Central memory CD4-positive, alpha-beta T cell (primary cell): ENCODE measurements at regions not wholly inside any gene's neighbourhood (a gene's known extent, or its start where the extent isn't known, plus 50 kb on each side); places are given as distances from the start of the nearest gene placed in this dataset.
"Not testable (repeated sequence)": the region's sequence is repeated elsewhere in the genome, so short reads cannot be mapped to it uniquely, and the experiment has no call there.

Source experiments
- DNase-seq: peaks from one replicate; pipeline ENCODE4 v3.0.0; 2022

DNA sequence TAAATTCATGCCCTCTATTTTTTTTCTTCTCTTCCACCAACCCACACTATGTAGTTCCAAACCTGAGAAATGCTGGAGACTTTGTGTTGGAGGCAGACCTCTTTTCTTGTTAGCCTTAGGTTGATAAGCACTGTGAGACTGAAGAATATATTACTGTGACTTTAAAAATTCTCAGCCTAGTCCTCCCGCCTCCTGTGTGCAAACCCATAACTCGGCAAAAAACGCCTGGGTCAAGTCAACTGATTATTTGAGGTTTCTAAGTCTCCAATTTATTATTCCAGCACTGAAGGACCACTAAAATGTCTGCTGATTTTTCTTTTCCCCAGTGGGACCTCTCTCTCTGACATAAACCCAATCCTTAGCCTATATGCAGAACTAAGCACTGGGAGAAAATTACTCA lies 1946.0 kb upstream of the RAG2 start:
- no peak for DNase-seq

DNA sequence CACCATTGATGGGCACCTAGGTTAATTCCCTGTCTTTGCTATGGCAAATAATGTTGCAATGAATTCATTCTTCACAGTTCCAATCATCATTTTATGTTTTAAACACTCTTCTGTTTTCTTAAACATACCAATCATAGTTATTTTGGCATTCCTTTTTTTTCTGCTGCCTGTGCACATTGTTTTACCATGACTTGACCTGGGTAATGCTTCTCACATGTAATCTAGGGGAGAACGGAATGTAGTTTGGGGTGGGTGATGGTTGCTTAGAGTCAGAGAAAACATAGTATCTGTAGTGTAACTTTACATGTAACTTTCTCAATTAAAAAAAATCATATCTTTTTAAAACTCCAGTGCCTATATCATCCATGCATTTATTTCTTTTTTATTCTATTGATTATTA lies 1945.3 kb upstream of the RAG2 start:
- no peak for DNase-seq

DNA sequence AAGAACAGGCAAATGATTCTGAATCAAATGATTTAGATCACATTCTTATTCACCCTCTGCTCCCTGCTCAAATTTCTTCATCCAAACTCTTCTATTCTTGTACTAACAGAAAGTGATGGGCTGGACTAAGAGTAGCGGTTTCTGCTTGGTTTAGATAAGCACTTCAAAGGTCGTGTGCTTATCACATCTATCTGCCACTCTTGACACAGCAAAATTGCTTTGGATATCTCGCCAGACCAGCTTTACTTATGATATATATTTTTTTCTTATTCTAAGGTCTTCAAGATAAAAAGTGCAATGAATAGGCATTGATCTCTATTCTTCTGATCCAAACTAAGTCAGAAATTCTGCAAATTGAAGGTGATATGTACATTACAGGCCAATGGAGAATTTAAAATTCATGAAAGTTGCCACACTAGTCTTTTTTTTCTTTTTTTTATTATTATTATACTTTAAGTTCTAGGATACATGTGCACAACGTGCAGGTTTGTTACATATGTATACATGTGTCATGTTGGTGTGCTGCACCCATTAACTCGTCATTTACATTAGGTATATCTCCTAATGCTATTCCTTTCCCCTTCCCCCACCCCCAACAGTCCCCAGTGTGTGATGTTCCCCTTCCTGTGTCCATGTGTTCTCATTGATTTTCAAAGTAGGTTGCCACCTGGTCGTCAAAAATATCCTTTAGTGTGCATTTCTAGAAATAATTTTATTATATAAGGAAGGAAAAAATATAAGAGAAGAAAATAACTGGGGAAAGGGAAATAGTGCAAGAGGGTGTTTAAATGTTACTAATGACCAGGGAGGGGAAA lies 1941.0 kb upstream of the RAG2 start:
- DNase-seq = no peak

DNA sequence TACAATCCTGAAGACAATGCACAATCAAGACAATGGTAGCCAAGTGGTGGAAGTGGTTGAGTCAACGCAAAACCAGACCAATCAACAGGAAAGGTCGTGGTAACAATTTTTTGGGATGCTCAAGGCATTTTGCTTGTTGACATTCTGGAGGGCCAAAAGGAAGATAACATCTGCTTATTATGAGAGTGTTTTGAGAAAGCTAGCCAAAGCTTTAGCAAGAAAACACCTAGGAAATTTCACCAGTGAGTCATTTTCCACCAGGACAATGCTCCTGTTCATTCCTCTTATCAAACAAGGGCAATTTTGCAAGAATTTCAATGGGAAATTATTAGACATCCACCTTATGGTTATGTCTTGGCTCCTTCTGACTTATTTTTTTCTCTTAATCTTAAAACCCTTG lies 1932.2 kb upstream of the RAG2 start:
- no peak for DNase-seq

DNA sequence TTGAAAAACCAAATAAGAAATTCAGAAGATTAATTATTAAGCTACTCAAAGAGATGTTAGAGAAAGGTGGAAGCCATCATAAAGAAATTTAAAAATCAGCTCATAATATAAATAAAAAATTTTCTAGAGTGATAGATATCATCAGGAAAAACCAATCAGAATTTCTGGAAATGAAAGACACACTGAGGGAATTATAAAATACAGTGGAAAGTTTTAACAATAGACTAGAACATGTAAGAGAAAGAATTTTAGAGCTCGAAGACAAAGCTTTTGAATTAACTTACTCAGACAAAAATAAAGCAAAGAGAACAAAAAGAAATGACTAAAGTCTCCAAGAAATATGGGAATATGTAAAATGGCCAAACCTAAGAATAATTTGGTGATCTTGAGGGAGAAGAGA lies 1926.9 kb upstream of the RAG2 start:
- no peak for DNase-seq

DNA sequence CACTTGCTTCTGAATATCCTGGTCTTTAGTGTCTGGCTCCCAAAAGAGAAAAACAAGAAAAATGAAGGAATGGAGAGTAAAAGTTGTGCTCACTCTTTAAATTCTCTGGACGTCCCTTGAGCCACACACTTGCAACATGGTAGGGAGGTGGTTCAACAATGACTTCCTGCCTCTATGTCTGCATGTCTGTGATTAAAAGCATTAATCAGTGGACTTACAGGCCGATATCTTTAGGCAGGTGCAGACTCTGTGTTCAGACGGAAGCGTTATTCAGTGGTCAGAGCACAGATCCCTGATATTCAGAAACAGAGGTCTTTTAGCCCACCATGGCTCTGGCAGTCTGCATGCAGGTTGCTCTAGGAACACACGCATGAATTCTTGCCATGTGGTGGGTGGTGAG lies 1920.0 kb upstream of the RAG2 start:
- no peak for DNase-seq

DNA sequence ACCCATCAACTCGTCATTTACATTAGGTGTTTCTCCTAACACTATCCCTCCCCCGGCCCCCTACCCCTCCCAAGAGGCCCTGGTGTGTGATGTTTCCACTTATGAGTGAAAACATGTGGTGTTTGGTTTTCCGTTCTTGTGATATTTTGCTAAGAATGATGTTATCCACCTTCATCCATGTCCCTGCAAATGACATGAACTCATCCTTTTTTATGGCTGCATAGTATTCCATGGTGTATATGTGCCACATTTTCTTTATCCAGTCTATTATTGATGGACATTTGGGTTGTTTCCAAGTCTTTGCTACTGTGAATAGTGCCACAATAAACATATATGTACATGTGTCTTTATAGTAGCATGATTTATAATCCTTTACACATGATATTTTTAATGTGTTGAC lies 1914.8 kb upstream of the RAG2 start:
- DNase-seq = not testable (repeated sequence)

DNA sequence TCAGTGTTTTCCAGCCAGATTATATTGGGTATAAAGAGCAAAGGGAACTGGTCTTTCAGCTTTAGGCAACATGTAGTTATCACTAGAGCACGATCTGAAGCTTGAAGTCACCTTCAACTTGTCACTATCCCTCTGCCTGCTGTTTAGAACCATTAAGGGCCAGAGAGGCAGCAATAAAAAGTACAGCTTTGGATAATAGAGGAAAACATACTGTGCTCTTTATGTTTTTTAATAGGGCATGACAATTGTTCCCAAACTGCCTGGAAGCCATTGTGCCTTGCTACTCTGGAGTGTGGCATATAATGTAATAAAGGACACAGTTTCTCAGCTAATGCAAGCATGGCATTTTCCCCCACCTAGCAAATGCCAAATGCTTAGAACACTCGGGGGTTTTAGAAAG lies 1912.0 kb upstream of the RAG2 start:
- DNase-seq = no peak

DNA sequence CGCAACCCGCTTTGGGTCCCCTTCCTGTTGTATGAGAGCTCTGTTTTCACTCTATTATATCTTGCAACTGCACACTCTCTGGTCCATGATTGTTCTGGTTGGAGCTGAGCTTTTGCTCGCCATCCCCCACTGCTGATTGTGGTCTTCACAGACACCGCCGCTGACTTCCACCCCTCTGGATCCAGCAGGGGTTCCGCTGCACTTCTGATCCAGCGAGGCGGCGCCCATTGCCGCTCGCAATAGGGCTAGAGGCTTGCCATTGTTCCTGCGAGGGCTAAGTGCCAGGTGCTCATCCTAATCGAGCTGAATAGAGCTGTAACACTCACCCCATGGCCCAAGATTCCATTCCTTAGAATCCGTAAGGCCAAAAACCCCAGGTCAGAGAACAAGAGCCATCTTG lies 1905.8 kb upstream of the RAG2 start:
- DNase-seq = no peak

DNA sequence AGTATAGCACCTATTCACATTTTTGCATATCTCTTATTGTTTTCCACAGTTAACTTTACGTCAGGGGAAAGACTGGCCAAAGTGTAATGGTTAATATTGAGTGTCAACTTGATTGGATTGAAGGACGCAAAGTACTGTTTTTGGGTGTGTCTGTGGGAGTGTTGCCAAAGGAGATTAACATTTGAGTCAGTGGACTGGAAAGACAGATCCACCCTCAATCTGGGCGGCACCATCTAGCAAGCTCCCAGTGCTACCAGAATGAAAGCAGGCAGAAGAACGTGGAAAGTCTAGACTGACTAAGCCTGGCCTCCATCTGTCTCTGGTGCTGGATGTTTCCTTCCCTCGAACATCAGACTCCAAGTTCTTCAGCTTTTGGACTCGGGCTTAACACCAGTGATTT lies 1900.7 kb upstream of the RAG2 start:
- no peak for DNase-seq

DNA sequence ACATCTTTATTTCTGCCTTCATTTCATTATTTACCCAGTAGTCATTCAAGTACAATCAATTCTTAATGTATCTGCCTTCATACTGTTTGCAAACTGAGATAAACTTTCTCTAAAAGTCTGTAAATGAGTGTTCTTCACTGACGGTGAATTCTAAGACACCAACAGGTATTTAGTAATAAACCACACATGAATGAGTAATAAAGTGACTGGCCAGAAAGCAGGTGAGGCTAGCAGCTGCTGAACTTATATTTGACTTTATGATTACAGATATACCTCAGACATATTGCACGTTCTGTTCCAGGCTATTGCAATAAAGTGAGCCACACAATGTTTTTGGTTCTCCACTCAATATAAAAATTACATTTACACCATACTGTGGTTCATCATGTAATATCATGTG lies 1894.0 kb upstream of the RAG2 start:
- DNase-seq = no peak

DNA sequence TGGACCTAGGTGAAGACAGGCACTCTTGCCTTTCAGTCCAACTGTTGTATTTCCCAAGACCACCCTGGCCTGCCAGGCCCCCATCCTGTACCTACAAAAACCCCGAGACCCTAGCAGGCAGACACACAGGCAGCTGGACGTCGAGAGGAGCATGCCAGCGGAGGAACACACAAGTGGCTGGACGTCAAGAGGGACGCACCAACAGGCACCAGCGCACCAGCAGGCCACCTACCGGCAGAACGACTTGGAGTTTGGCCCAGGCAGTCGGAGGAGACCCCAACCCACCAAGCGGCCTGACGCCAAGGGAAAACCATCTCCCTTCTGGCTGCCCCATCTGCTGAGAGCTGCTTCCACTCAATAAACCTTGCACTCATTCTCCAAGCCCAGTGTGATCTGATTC lies 1883.4 kb upstream of the RAG2 start:
- DNase-seq = no peak

DNA sequence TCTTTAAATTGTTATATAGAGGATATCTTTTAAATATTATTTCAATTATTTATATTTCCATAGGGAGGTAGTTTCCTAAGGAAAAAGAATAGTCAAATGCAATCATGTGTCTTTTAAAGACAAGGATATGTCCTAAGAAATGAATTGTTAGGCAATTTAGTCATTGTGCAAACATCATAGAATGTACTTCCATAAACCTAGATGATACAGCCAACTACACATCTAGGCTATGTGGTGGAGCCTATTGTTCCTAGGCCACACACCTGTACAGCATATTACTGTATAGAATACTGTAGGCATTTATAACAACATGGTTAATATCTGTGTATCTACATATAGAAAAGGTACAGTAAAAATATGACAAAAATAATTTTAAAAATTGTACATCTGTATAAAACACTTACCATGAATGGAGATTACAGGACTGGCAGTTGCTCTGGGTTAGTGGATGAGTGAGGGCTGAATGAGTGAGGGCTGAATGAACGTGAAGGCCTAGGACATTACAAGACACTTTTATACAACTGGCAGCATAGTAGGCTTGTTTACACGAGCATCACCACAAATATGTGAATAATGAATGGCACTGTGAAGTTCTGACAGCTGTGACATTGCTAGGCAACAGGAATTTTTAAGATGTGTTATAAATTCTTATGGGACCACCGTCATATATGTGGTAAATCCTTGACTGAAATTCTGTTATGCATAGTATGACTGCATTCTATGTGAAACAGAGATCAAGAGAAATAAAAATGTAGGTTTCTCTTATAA lies 1879.0 kb upstream of the RAG2 start:
- DNase-seq = no peak

DNA sequence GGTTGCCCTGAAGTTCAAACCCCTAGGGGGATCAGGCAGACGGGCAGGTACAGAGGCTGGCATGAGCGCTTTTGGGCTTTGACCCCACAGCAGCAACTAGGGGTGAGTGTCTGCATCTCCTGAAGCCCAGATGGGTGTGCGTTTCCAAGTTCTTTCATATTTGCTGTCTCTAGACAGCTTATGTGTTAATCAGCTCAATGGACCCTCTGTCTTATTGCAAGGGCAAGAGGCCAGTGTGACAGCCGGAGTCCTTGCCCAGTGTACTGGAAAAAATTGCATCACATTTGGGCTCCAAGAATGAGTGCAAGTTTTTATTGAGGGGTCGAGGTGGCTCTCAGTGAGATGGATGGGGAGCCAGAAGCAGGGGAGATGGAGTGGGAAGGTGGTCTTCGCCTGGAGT lies 1863.7 kb upstream of the RAG2 start:
- DNase-seq = no peak

DNA sequence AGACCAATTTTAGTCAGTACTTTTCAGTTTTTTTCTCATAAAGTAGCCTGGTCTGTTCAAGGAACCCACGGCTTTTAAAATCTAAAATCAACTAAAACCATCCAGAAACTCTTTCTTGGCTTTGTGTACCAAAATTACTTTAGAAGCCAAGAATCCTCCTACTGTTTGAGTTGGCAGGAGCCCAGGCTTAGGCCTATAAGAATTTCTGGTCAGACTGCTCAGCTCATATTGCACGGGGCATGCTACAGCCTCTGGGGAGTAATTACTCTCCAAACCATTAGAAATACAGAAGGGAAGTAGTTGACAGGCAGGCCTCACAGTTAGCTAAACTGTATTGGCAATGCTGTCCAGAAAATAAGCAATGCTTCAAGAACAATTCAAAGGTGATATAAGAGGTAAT lies 1862.9 kb upstream of the RAG2 start:
- DNase-seq = no peak

DNA sequence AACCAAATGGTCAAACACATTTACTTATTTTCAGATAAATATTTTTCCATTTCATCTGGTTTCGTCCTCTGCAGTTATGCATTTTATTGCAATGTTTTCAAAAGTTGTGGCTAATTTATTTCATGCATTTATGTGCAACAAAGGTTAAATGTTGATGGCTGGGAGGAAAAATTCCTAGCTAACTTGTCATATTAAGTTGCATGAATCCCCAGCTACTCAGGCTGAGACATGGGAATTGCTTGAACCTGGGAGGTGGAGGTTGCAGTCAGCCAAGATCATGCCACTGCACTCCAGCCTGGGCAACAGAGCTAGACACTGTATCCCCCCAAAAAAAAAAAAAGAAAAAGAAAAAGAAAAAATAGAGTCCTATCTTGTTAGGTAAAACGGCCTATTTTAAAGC lies 1862.4 kb upstream of the RAG2 start:
- no peak for DNase-seq

DNA sequence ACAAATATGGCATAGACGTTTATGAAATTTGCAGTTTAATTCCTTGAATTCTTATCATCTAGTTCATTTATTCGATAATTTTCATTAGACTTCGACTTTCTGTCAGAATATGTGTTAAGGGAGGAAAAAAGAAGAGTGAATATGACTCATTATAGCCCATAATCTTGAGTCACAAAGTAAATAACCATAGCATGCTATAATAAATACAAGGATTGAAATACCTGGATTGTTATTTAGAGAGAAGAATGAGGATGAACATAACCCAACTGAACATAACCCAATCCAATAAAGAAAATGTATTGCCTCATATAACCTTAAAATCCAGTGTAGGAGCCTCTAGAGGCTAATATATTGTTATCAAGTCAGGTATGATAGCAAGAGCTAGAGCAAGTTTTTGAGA lies 1858.3 kb upstream of the RAG2 start:
- DNase-seq = no peak

DNA sequence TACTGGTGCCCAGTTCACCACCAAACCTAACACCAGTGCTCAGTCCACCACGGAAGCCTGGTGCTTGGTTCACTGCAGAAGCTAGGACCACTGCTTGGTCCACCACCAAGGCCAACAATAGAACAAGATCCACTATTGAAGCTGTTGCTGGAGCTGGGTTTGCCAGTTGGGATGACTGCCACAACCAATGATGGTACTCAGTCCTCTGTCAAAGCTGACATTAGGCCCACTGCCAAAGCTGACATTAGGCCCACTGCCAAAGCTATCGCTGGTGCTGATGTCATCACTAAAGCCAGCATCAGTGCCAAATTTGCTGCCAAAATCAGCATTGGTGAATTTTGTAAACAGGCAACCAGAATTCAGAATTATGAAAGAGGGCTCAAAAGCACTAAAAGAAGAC lies 1850.2 kb upstream of the RAG2 start:
- no peak for DNase-seq

DNA sequence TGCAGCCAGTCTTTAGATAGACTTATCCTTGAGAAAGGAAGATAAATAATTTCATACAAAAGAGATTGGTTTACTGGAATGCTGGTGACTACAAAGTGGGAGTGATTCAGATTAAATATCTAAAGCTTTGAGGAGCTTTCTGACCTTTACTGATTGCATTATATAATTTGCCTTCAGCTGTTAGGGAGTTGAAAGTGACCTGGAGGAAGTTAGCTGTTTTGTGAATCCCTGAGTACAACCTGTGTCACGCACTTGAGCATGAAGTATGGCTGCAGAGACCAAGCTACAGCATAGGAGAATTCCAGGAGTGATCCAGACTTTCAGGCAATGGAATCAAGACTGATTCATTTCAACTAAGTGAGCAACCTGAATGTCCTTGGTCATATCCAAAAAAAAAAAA lies 1848.3 kb upstream of the RAG2 start:
- no peak for DNase-seq

DNA sequence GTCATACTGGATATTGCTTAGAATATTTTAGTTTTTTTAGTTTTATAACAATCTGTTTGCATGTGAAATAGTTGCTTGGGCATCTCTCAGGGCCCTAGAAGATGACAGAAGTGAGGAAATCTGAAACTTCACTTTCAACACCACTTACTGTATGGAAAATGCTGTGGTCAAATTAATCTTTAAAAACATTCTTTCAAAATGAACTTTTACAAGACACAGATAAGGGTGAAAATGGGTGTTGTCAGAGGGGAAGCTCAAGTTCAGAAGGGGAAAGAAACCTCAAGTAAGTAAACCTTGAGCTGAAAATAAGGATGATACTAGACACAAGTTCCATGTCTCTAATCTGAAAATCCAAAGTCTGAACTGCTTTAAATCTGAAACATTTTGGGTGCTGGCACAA lies 1840.1 kb upstream of the RAG2 start:
- no peak for DNase-seq

DNA sequence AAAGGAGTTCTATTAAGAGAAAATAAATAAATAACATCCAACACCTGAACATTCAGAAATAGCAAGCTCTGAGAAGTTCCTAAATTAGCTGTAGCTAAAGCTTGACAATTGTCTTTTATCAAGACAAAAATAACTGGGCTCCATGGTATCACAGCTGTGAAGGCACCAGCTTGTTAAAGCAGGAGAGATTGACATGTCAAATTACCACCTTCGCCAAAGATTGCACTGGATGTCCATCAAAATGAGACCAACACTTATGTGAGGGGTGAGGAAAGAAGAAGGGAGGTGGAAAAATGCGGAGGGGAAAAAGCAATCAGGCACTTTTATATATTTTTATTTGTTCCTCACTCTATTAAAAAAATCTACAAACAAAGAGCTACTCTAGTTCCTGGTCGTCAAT lies 1827.5 kb upstream of the RAG2 start:
- no peak for DNase-seq

DNA sequence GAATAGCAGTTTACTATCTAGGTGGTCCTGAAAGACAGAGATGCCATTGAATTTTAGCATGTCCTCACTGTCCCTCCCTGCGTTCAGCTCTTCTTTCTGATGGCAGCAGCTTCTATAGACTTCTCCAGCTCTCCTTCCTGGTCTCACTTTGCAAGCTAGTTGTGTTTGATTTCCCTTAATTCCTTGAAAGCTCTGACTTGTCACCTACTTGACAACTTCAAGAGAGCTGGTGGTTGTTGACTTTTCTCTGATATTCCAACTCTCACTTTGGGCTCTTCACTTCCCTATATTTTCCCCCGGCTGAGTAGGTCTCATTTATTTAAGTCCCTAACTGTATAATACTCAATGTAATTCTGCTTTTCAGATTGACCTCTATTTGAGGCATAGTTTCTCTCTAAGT lies 1825.0 kb upstream of the RAG2 start:
- no peak for DNase-seq

DNA sequence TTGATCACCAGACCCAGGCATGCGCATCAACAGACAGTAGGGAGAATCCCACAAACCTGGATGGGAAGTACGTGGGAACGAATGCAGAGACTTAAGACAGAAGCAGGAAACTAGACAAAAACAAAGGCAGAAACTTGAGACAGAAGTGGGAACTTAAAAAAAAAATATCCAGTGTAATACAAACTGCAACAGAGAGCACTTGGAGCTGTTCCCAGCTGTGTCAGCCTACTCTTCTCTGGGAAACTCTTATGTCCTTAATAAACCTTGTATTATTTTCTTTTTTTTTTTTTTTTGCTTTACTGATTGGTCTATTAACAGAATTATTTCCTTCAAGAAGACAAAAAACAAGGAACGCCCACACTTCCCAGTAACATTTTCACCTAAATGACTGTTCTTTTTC lies 1818.1 kb upstream of the RAG2 start:
- DNase-seq = no peak

DNA sequence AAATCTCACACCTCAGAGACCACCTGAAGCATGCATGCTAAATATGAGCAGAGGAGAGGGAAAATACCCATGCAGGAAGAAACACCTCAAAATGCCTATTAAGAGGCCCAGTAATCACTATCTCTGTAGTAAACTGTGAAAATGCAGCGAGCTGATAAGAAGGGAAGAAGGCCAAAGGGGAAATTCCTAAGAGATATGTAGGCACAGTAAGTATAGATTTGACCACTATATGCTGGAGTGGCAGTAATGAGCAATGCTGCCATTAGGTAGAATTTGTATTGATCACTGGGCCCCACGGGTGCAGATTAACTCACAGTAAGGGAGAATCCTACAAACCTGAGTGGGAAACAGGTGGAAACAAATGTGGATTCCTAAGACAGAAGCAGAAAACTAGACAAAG lies 1813.1 kb upstream of the RAG2 start:
- no peak for DNase-seq

DNA sequence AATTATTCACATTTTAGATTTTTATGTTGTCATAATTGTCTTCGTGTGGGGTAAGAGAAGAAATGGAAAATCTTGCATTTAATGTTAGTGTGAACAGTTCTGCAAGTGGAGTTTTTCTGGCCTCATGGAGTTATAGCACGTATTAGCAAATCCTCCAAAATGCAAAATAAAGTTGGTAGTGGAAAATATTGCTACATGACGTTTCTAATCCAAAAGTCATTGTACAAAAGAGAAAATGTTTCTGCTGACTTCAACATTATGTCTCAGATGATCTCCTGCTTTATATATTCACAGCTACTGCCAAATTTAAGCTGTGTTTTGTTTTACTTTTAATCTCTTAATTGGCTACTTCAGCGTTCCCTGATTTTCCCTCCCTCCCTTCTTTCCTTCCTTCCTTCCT lies 1804.0 kb upstream of the RAG2 start:
- no peak for DNase-seq
